HEK293 (cell line): ENCODE measurements at regions not wholly inside any gene's neighbourhood (a gene's known extent, or its start where the extent isn't known, plus 50 kb on each side); places are given as distances from the start of the nearest gene placed in this dataset.

Experiments used
- CTCF ChIA-PET: fragments of 350-600 bp; formaldehyde crosslinking; extraction: SDS; loops from one replicate; lab custom pipeline; 2021; ENCODE audit warnings: antibody characterized with exemption; lab: Yijun Ruan, JAX
- POLR2A ChIA-PET: fragments of 300-600 bp; formaldehyde crosslinking; extraction: SDS; loops from one replicate; lab custom pipeline; 2020; ENCODE audit warnings: antibody characterized with exemption, inconsistent platforms; lab: Yijun Ruan, JAX
- H3K27ac ChIP-seq: fragments of 200-500 bp; sonication (Bioruptor generic); 2 replicates; pipeline ENCODE4 v1.5.1; 2014; ENCODE audit warnings: low read depth, low read length, control low read depth, inconsistent platforms; ENCODE audit errors: extremely low read depth
- H3K36me3 ChIP-seq, 2 experiments: fragments of 200-500 bp in 1 of 2; sonication (Bioruptor generic) in 1 of 2; 1 replicate in 1 of 2; 2 replicates in 1 of 2; pipeline ENCODE4 v1.5.1; 2014 to 2017; ENCODE audit warnings: inconsistent platforms in 2 of 2, low read length in 2 of 2; ENCODE audit not compliant: control insufficient read depth in 2 of 2, insufficient read depth in 1 of 2
- H3K4me1 ChIP-seq: fragments of 200-500 bp; sonication (Bioruptor generic); 2 replicates; pipeline ENCODE4 v1.5.1; 2014; ENCODE audit warnings: mild to moderate bottlenecking, low read length, inconsistent platforms; ENCODE audit not compliant: control insufficient read depth, insufficient read depth
- H3K4me3 ChIP-seq: 2 replicates; pipeline ENCODE4 v1.5.1; 2011; ENCODE audit warnings: low read depth, mild to moderate bottlenecking, control low read depth, low read length, moderate library complexity
- H3K9me3 ChIP-seq: fragments of 200-500 bp; sonication (Bioruptor generic); 2 replicates; pipeline ENCODE4 v1.5.1; 2014; ENCODE audit warnings: low read depth, low read length, inconsistent platforms; ENCODE audit not compliant: control insufficient read depth, insufficient read depth
- AEBP2 ChIP-seq: fragments of 450-650 bp; formaldehyde crosslinking; IDR thresholded peaks from 2 replicates; pipeline ENCODE4 v1.5.1; 2016; ENCODE audit warnings: missing biosample characterization, missing genetic modification characterization, borderline replicate concordance
- HIC1 ChIP-seq: fragments of 450-650 bp; formaldehyde crosslinking; IDR thresholded peaks from 2 replicates; pipeline ENCODE4 v1.5.1; 2016; ENCODE audit warnings: missing biosample characterization, missing genetic modification characterization
- KLF10 ChIP-seq: fragments of 450-650 bp; IDR thresholded peaks from 2 replicates; pipeline ENCODE4 v1.5.1; 2018; ENCODE audit warnings: missing biosample characterization, mild to moderate bottlenecking, missing genetic modification characterization
- KLF16 ChIP-seq: fragments of 450-650 bp; formaldehyde crosslinking; IDR thresholded peaks from 2 replicates; pipeline ENCODE4 v1.5.1; 2017; ENCODE audit warnings: missing biosample characterization, missing genetic modification characterization
- PBX3 ChIP-seq: sonication (generic); formaldehyde crosslinking; IDR thresholded peaks from 2 replicates; pipeline ENCODE4 v1.8.1; 2022; ENCODE audit warnings: mild to moderate bottlenecking, moderate library complexity, missing genetic modification reagents
- TRIM28 ChIP-seq: IDR thresholded peaks from 2 replicates; pipeline ENCODE4 v1.6.1; 2011; ENCODE audit warnings: low read length, control low read depth, borderline replicate concordance
- ZBTB48 ChIP-seq: fragments of 450-650 bp; formaldehyde crosslinking; IDR thresholded peaks from 2 replicates; pipeline ENCODE4 v1.5.1; 2016; ENCODE audit warnings: missing biosample characterization, missing genetic modification characterization
- ZNF184 ChIP-seq: fragments of 450-650 bp; IDR thresholded peaks from 2 replicates; pipeline ENCODE4 v1.5.1; 2018; ENCODE audit warnings: missing biosample characterization, mild to moderate bottlenecking, missing genetic modification characterization
- ZNF558 ChIP-seq: fragments of 450-650 bp; formaldehyde crosslinking; IDR thresholded peaks from 2 replicates; pipeline ENCODE4 v1.5.1; 2016; ENCODE audit warnings: missing biosample characterization, missing genetic modification characterization
- ZNF560 ChIP-seq: fragments of 450-650 bp; formaldehyde crosslinking; IDR thresholded peaks from 2 replicates; pipeline ENCODE4 v1.5.1; 2017; ENCODE audit warnings: missing biosample characterization, missing genetic modification characterization, borderline replicate concordance
- ZNF76 ChIP-seq: fragments of 450-650 bp; formaldehyde crosslinking; IDR thresholded peaks from 2 replicates; pipeline ENCODE4; 2016; ENCODE audit warnings: low read depth, missing biosample characterization, missing genetic modification characterization, borderline replicate concordance
- TF ChIP-seq, protein P1 (sequence below): fragments of 450-650 bp; formaldehyde crosslinking; IDR thresholded peaks from 2 replicates; pipeline ENCODE4 v1.5.1; 2016; ENCODE audit warnings: missing biosample characterization, missing genetic modification characterization
- TF ChIP-seq, protein P2 (sequence below): fragments of 450-650 bp; formaldehyde crosslinking; IDR thresholded peaks from 2 replicates; pipeline ENCODE4 v1.5.1; 2016; ENCODE audit warnings: missing biosample characterization, missing genetic modification characterization
- TF ChIP-seq, protein P3 (sequence below): fragments of 450-650 bp; formaldehyde crosslinking; IDR thresholded peaks from 2 replicates; pipeline ENCODE4 v1.5.1; 2016; ENCODE audit warnings: missing biosample characterization, missing genetic modification characterization, low read depth
- TF ChIP-seq, protein P4 (sequence below): fragments of 450-650 bp; formaldehyde crosslinking; IDR thresholded peaks from 2 replicates; pipeline ENCODE4 v1.5.1; 2017; ENCODE audit warnings: missing biosample characterization, missing genetic modification characterization

DNA sequence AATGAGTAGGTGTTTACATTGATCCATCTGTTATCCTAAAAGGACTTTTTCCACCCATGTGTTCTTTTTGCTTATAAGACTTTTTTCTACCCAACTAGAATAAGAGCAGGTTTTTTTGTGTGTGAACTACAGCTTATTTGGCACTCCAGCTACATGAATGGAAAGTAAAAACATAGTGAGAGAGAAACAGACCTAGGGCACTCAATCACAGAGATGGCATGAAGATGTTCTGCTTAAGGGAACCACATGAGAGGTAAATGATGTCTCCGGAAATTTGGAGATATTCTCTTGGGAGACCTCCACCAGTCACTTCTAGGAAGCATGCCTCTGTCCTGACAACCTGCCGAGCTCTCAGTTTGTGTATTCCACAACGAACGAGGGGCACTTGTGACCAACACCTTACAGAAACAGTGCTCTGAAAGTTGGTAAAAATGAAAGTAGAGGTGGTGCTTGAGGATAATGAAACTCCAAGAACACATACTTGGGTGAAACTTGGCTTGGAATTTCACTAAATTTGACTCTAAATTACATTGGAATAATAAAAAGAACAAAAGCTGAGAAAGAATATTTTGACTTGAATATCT, 788.4 kb upstream of the GALNTL6 start:
- H3K9me3 ChIP-seq = no peaks in the 10 kb centered on the region
- no peaks in the 10 kb centered on the region for H3K4me1 ChIP-seq
- no peak overlapping the region for H3K4me3 ChIP-seq
- H3K36me3 ChIP-seq = no peaks in the 10 kb centered on the region
- ChIA-PET CTCF (no interaction called here), POLR2A (no interaction called here)
- no peak overlapping the region for H3K27ac ChIP-seq
- TF ChIP-seq ZNF184 (tag by site-specific recombination) = no peak
- TF ChIP-seq ZNF558 (tag by site-specific recombination) = no peak
- TF ChIP-seq KLF16 (tag by site-specific recombination) = no peak
- TF ChIP-seq HIC1 (tag by site-specific recombination) = no peak
- TF ChIP-seq, protein P1, sequence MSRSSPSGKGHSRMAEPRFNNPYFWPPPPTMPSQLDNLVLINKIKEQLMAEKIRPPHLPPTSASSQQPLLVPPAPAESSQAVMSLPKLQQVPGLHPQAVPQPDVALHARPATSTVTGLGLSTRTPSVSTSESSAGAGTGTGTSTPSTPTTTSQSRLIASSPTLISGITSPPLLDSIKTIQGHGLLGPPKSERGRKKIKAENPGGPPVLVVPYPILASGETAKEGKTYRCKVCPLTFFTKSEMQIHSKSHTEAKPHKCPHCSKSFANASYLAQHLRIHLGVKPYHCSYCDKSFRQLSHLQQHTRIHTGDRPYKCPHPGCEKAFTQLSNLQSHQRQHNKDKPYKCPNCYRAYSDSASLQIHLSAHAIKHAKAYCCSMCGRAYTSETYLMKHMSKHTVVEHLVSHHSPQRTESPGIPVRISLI (tag by site-specific recombination) = no peak
- TF ChIP-seq, protein P2, sequence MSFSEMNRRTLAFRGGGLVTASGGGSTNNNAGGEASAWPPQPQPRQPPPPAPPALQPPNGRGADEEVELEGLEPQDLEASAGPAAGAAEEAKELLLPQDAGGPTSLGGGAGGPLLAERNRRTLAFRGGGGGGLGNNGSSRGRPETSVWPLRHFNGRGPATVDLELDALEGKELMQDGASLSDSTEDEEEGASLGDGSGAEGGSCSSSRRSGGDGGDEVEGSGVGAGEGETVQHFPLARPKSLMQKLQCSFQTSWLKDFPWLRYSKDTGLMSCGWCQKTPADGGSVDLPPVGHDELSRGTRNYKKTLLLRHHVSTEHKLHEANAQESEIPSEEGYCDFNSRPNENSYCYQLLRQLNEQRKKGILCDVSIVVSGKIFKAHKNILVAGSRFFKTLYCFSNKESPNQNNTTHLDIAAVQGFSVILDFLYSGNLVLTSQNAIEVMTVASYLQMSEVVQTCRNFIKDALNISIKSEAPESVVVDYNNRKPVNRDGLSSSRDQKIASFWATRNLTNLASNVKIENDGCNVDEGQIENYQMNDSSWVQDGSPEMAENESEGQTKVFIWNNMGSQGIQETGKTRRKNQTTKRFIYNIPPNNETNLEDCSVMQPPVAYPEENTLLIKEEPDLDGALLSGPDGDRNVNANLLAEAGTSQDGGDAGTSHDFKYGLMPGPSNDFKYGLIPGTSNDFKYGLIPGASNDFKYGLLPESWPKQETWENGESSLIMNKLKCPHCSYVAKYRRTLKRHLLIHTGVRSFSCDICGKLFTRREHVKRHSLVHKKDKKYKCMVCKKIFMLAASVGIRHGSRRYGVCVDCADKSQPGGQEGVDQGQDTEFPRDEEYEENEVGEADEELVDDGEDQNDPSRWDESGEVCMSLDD (tag by site-specific recombination) = no peak
- TF ChIP-seq TRIM28 = no peak
- TF ChIP-seq ZBTB48 (tag by site-specific recombination) = no peak
- no peak for TF ChIP-seq AEBP2
- TF ChIP-seq, protein P3, sequence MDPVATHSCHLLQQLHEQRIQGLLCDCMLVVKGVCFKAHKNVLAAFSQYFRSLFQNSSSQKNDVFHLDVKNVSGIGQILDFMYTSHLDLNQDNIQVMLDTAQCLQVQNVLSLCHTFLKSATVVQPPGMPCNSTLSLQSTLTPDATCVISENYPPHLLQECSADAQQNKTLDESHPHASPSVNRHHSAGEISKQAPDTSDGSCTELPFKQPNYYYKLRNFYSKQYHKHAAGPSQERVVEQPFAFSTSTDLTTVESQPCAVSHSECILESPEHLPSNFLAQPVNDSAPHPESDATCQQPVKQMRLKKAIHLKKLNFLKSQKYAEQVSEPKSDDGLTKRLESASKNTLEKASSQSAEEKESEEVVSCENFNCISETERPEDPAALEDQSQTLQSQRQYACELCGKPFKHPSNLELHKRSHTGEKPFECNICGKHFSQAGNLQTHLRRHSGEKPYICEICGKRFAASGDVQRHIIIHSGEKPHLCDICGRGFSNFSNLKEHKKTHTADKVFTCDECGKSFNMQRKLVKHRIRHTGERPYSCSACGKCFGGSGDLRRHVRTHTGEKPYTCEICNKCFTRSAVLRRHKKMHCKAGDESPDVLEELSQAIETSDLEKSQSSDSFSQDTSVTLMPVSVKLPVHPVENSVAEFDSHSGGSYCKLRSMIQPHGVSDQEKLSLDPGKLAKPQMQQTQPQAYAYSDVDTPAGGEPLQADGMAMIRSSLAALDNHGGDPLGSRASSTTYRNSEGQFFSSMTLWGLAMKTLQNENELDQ (tag by site-specific recombination) = no peak
- TF ChIP-seq ZNF560 (tag by site-specific recombination) = no peak
- TF ChIP-seq, protein P4, sequence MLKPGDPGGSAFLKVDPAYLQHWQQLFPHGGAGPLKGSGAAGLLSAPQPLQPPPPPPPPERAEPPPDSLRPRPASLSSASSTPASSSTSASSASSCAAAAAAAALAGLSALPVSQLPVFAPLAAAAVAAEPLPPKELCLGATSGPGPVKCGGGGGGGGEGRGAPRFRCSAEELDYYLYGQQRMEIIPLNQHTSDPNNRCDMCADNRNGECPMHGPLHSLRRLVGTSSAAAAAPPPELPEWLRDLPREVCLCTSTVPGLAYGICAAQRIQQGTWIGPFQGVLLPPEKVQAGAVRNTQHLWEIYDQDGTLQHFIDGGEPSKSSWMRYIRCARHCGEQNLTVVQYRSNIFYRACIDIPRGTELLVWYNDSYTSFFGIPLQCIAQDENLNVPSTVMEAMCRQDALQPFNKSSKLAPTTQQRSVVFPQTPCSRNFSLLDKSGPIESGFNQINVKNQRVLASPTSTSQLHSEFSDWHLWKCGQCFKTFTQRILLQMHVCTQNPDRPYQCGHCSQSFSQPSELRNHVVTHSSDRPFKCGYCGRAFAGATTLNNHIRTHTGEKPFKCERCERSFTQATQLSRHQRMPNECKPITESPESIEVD = no peak
- no peak for TF ChIP-seq KLF10 (tag by site-specific recombination)
- TF ChIP-seq PBX3 (CRISPR knock-in tag) = no peak
- TF ChIP-seq ZNF76 = no peak
- TF ChIP-seq, all 188 proteins: peak for 0
